Breast epithelium (tissue), 4 donors: ENCODE measurements at regions not wholly inside any gene's neighbourhood (a gene's known extent, or its start where the extent isn't known, plus 50 kb on each side); places are given as distances from the start of the nearest gene placed in this dataset.
"Not testable (repeated sequence)": the region's sequence is repeated elsewhere in the genome, so short reads cannot be mapped to it uniquely, and the experiment has no call there.

Experiments used
- DNase-seq, 2 donors: peaks; one replicate each; pipeline ENCODE4 v3.0.0-alpha.2; 2019; ENCODE audit warnings: low spot score in 2 of 2
- H3K27ac ChIP-seq, 2 donors: fragments of 200-600 bp; sonication (generic) in 1 of 2; one replicate each; pipeline ENCODE4 v1.5.1; 2016 to 2019; ENCODE audit warnings: mild to moderate bottlenecking in 1 of 2
- H3K27me3 ChIP-seq, 2 donors: fragments of 200-600 bp; sonication (generic) in 1 of 2; one replicate each; pipeline versions ENCODE4 v1.5.1 to v1.6.0; 2017 to 2019; ENCODE audit warnings: control low read depth in 1 of 2, mild to moderate bottlenecking in 1 of 2
- H3K36me3 ChIP-seq: fragments of 200-600 bp; one replicate; pipeline ENCODE4 v1.5.1; 2019
- H3K4me1 ChIP-seq, 2 donors: fragments of 200-600 bp; sonication (generic); one replicate each; pipeline ENCODE4 v1.5.1; 2016 to 2019; ENCODE audit warnings: control low read depth in 1 of 2
- H3K4me3 ChIP-seq, 3 donors: fragments of 200-600 bp; sonication (generic); 1 replicate in 2 of 3; 2 replicates in 1 of 3; pipeline ENCODE4 v1.5.1; 2016 to 2019; ENCODE audit warnings: mild to moderate bottlenecking in 3 of 3, moderate library complexity in 2 of 3
- H3K9me3 ChIP-seq, 2 donors: fragments of 200-600 bp; sonication (generic) in 1 of 2; one replicate each; pipeline ENCODE4 v1.5.1; 2016 to 2019; ENCODE audit warnings: control low read depth in 1 of 2
- POLR2A ChIP-seq: fragments of 450-650 bp; IDR thresholded peaks from one replicate; pipeline ENCODE4 v1.6.1; 2016; ENCODE audit warnings: antibody characterized with exemption, mild to moderate bottlenecking, moderate library complexity
- POLR2AphosphoS5 ChIP-seq, 3 donors: sonication (generic); formaldehyde crosslinking; IDR thresholded peaks; one replicate each; pipeline ENCODE4 v1.6.1; 2017; ENCODE audit warnings: antibody characterized with exemption in 3 of 3
- intact Hi-C: fragments of 100-400 bp; cut with DNase I; formaldehyde crosslinking; loops from one replicate; pipeline ENCODE4 v1.15.1; 2023; ENCODE audit warnings: low total_unique reads
- TF ChIP-seq, protein P1 (sequence below), 3 donors: fragments of 450-650 bp; IDR thresholded peaks; one replicate each; pipeline ENCODE4 v1.5.1; 2016 to 2017; ENCODE audit warnings: antibody characterized with exemption in 3 of 3, mild to moderate bottlenecking in 3 of 3, moderate library complexity in 3 of 3

GRCh38 chr10:29363930-29364329, 75.1 kb downstream of the LYZL1 start:
- DNase-seq, intact Hi-C loops, H3K4me1 ChIP-seq: not testable (repeated sequence)

DNA sequence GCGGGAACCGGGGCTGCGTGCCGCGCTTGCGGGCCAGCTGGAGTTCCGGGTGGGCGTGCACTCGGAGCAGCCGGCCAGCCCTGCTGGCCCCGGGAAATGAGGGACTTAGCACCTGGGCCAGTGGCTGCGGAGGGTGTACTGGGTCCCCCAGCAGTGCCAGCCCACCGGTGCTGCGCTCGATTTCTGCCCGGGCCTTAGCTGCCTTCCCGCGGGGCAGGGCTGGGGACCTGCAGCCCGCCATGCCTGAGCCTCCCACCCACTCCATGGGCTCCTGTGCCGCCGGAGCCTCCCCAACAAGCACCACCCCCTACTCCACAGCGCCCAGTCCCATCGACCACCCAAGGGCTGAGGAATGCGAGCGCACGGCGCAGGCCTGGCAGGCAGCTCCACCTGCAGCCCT, 77.3 kb downstream of the LYZL1 start:
- H3K4me3 ChIP-seq, H3K36me3 ChIP-seq, H3K4me1 ChIP-seq, H3K27me3 ChIP-seq, H3K9me3 ChIP-seq, H3K27ac ChIP-seq, intact Hi-C loops, DNase-seq: not testable (repeated sequence)

More at GRCh38 chr10:29363930-29364329, 75.1 kb downstream of the LYZL1 start:
- H3K9me3 ChIP-seq, H3K36me3 ChIP-seq, H3K4me3 ChIP-seq, H3K27me3 ChIP-seq, H3K27ac ChIP-seq: not testable (repeated sequence)

GRCh38 chr10:29369419-29369818, 80.5 kb downstream of the LYZL1 start:
- Histone ChIP-seq H3K4me1 (no peaks in the 10 kb centered on the region), H3K9me3 (no peaks in the 10 kb centered on the region), H3K4me3 (no peak overlapping the region), H3K27ac (no peak overlapping the region), H3K27me3 (peaks cover 0 to 7% of the 10 kb centered on the region in 2 donors), H3K36me3 (no peaks in the 10 kb centered on the region)
- intact Hi-C loops = no loop called here
- TF ChIP-seq, protein P1, sequence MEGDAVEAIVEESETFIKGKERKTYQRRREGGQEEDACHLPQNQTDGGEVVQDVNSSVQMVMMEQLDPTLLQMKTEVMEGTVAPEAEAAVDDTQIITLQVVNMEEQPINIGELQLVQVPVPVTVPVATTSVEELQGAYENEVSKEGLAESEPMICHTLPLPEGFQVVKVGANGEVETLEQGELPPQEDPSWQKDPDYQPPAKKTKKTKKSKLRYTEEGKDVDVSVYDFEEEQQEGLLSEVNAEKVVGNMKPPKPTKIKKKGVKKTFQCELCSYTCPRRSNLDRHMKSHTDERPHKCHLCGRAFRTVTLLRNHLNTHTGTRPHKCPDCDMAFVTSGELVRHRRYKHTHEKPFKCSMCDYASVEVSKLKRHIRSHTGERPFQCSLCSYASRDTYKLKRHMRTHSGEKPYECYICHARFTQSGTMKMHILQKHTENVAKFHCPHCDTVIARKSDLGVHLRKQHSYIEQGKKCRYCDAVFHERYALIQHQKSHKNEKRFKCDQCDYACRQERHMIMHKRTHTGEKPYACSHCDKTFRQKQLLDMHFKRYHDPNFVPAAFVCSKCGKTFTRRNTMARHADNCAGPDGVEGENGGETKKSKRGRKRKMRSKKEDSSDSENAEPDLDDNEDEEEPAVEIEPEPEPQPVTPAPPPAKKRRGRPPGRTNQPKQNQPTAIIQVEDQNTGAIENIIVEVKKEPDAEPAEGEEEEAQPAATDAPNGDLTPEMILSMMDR (IDR thresholded peaks at IDR 0.05) = no peak
- TF ChIP-seq POLR2AphosphoS5 (IDR thresholded peaks at IDR 0.05) (no peak), POLR2A (no peak)
- DNase-seq = no peak

GRCh38 chr10:29370097-29371092, 81.5 kb downstream of the LYZL1 start:
- TF ChIP-seq, protein P1 (IDR thresholded peaks at IDR 0.05) = no peak
- TF ChIP-seq POLR2AphosphoS5 (IDR thresholded peaks at IDR 0.05) (no peak), POLR2A (no peak)
- Histone ChIP-seq H3K27me3 (peaks cover 0 to 7% of the 10 kb centered on the region in 2 donors), H3K4me3 (no peak overlapping the region), H3K27ac (no peak overlapping the region), H3K9me3 (no peaks in the 10 kb centered on the region), H3K36me3 (no peaks in the 10 kb centered on the region), H3K4me1 (no peaks in the 10 kb centered on the region)
- no peak for DNase-seq
- intact Hi-C loops = no loop called here

- peaks cover 0 to 7% of the 10 kb centered on the region in 2 donors for H3K27me3 ChIP-seq
- no peaks in the 10 kb centered on the region for H3K36me3 ChIP-seq
- H3K27ac ChIP-seq = no peak overlapping the region
- H3K4me1 ChIP-seq = no peaks in the 10 kb centered on the region
- no peak for TF ChIP-seq POLR2AphosphoS5 (IDR thresholded peaks at IDR 0.05)
- TF ChIP-seq, protein P1 (IDR thresholded peaks at IDR 0.05) = no peak
- TF ChIP-seq POLR2A = no peak
- H3K9me3 ChIP-seq = no peaks in the 10 kb centered on the region
- H3K4me3 ChIP-seq = no peak overlapping the region
- intact Hi-C loops = no loop called here
- no peak for DNase-seq
Observed at GRCh38 chr10:29372920-29373319, 84.0 kb downstream of the LYZL1 start.

GRCh38 chr10:29374162-29374561, 85.3 kb downstream of the LYZL1 start:
- intact Hi-C loops = no loop called here
- H3K27ac ChIP-seq = no peak overlapping the region
- H3K36me3 ChIP-seq = no peaks in the 10 kb centered on the region
- TF ChIP-seq POLR2A (no peak), POLR2AphosphoS5 (IDR thresholded peaks at IDR 0.05) (no peak)
- TF ChIP-seq, protein P1 (IDR thresholded peaks at IDR 0.05) = no peak
- no peaks in the 10 kb centered on the region for H3K9me3 ChIP-seq
- H3K4me1 ChIP-seq = no peaks in the 10 kb centered on the region
- no peak overlapping the region for H3K4me3 ChIP-seq
- peaks cover 0 to 7% of the 10 kb centered on the region in 2 donors for H3K27me3 ChIP-seq
- no peak for DNase-seq
